GM19035 (cell line): ENCODE measurements at regions not wholly inside any gene's neighbourhood (a gene's known extent, or its start where the extent isn't known, plus 50 kb on each side); places are given as distances from the start of the nearest gene placed in this dataset.

Experiments used
- ATAC-seq: cut with Tn5 transposase; IDR thresholded peaks from one replicate; pipeline ENCODE4 v1.9.1; 2021; ENCODE audit not compliant: unreplicated experiment

- ATAC-seq: no peak
Measured at GRCh38 chr11:115564851-115565250, 60.6 kb upstream of the CADM1 start.

GRCh38 chr11:115561116-115561515 is 56.9 kb upstream of the CADM1 start:
- no peak for ATAC-seq

GRCh38 chr11:115558635-115559034 is 54.4 kb upstream of the CADM1 start:
- ATAC-seq: no peak

- ATAC-seq: no peak
Measured at GRCh38 chr11:115557681-115558080, 53.5 kb upstream of the CADM1 start.

GRCh38 chr11:115556984-115557383 is 52.8 kb upstream of the CADM1 start:
- ATAC-seq: no peak

- ATAC-seq: no peak
Measured at GRCh38 chr11:115555336-115556090, 51.3 kb upstream of the CADM1 start.
